AG04449 (cell line): ENCODE measurements at regions not wholly inside any gene's neighbourhood (a gene's known extent, or its start where the extent isn't known, plus 50 kb on each side); places are given as distances from the start of the nearest gene placed in this dataset.
"Not testable (repeated sequence)": the region's sequence is repeated elsewhere in the genome, so short reads cannot be mapped to it uniquely, and the experiment has no call there.

ENCODE experiments used
- CTCF ChIA-PET: fragments of 350-600 bp; formaldehyde crosslinking; extraction: SDS; loops from one replicate; lab custom pipeline; 2021; ENCODE audit warnings: antibody characterized with exemption; lab: Yijun Ruan, JAX
- POLR2A ChIA-PET: fragments of 400-600, 350-600 bp; formaldehyde crosslinking; extraction: SDS; loops from one replicate; lab custom pipeline; 2020; ENCODE audit warnings: antibody characterized with exemption, inconsistent platforms; lab: Yijun Ruan, JAX
- DNase-seq: peaks from one replicate; pipeline ENCODE4 v3.0.0-alpha.2; 2010; ENCODE audit warnings: low read depth, low spot score
- H3K4me3 ChIP-seq: 2 replicates; pipeline ENCODE4 v1.5.1; 2011; ENCODE audit warnings: low read depth, mild to moderate bottlenecking, control low read depth, low read length
- CTCF ChIP-seq: IDR thresholded peaks from one replicate; pipeline ENCODE4 v1.5.1; 2011; ENCODE audit warnings: mild to moderate bottlenecking, moderate library complexity, low read length, control low read depth, inconsistent platforms; ENCODE audit not compliant: insufficient read depth; ENCODE audit errors: missing control alignments

- CTCF ChIA-PET: no interaction called here
- POLR2A ChIA-PET: no interaction called here
- DNase-seq: no peak
- H3K4me3 ChIP-seq: no peak overlapping the region
- TF ChIP-seq CTCF: no peak
Measured at GRCh38 chr1:101119289-101119688, 93.7 kb upstream of the DPH5 start.

GRCh38 chr1:101116006-101116405 lies 90.4 kb upstream of the DPH5 start:
- no peak for TF ChIP-seq CTCF
- no peak for DNase-seq
- POLR2A ChIA-PET: no interaction called here
- no peak overlapping the region for H3K4me3 ChIP-seq
- CTCF ChIA-PET: interaction anchor here (0.5 kb wide), 1 partner anchor 142 kb away, joined by 3 read pairs; no protein-coding TSS in a partner anchor

DNA sequence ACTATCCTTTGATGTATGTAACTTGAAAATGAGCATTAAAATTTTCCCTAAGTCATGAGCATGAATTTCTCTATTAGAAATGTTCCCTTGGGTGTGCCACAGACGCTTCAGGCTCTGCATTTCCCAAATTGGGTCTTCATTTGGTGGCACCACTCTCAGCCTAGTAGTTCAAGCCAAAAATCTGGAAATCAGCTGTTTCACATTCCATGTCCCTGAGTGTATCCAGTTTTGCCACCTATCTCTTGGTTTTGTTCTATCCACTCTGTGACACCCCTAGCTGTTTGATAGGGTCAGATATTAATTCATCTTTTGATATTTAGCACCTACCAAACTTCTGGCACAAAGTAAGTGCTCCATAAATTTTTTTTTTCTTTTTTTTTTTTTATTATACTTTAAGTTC lies 89.5 kb upstream of the DPH5 start:
- ChIA-PET POLR2A (no interaction called here), CTCF (interaction anchor here (0.8 kb wide), 1 partner anchor 12 kb away, joined by 3 read pairs; no protein-coding TSS in a partner anchor)
- no peak overlapping the region for H3K4me3 ChIP-seq
- no peak for TF ChIP-seq CTCF
- no peak for DNase-seq

- DNase-seq, H3K4me3 ChIP-seq, POLR2A ChIA-PET, CTCF ChIA-PET: not testable (repeated sequence)
Measured at GRCh38 chr1:101114128-101114527, 88.5 kb upstream of the DPH5 start.

- ChIA-PET CTCF (no interaction called here), POLR2A (no interaction called here)
- H3K4me3 ChIP-seq: no peak overlapping the region
- no peak for DNase-seq
- no peak for TF ChIP-seq CTCF
Measured at GRCh38 chr1:101112051-101112780, 86.6 kb upstream of the DPH5 start.

DNA sequence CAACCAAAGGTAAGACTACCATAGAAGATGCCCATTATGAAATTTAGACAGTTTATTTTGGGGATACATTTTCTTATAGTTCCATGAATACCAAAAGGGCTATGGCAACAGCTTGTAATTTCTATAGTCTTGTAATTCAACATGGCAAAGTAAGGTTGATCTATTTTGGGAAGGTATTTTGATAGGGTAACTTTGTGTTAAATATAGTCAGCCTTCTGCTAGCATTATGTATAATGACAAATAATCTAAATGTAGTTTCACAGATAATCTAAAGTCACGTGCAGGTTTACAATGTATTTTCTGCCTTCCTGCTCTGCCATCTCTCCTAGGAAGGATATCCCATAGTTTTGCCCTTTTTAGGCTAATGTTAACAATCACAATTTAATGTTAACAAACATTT lies 85.9 kb upstream of the DPH5 start:
- CTCF ChIA-PET: no interaction called here
- DNase-seq: no peak
- TF ChIP-seq CTCF: no peak
- no peak overlapping the region for H3K4me3 ChIP-seq
- POLR2A ChIA-PET: no interaction called here

GRCh38 chr1:101109791-101110190 lies 84.2 kb upstream of the DPH5 start:
- no peak for DNase-seq
- no peak for TF ChIP-seq CTCF
- ChIA-PET POLR2A (no interaction called here), CTCF (no interaction called here)
- H3K4me3 ChIP-seq: no peak overlapping the region
